BLaER1 treated with 17β-estradiol and CSF1 and Interleukin-3, amounts not matched to agents 10 nM and 100 nM (cell line): ENCODE measurements at regions not wholly inside any gene's neighbourhood (a gene's known extent, or its start where the extent isn't known, plus 50 kb on each side); places are given as distances from the start of the nearest gene placed in this dataset.

Experiments used
- H3K27ac ChIP-seq, 11 experiments: shearing (Covaris generic); formaldehyde crosslinking; 2 replicates each; pipeline ENCODE4 v1.8.1; 2022
- H3K27me3 ChIP-seq, 11 experiments: shearing (Covaris generic); formaldehyde crosslinking; 2 replicates each; pipeline ENCODE4 v1.8.1; 2022
- H3K36me3 ChIP-seq, 11 experiments: shearing (Covaris generic); formaldehyde crosslinking; 2 replicates each; pipeline ENCODE4 v1.8.1; 2022
- H3K4me1 ChIP-seq, 10 experiments: shearing (Covaris generic); formaldehyde crosslinking; 2 replicates each; pipeline ENCODE4 v1.8.1; 2022
- H3K4me2 ChIP-seq, 11 experiments: shearing (Covaris generic); formaldehyde crosslinking; 2 replicates each; pipeline ENCODE4 v1.8.1; 2022
- H3K4me3 ChIP-seq, 10 experiments: shearing (Covaris generic); formaldehyde crosslinking; 2 replicates each; pipeline ENCODE4 v1.8.1; 2022
- H3K9ac ChIP-seq, 11 experiments: shearing (Covaris generic); formaldehyde crosslinking; 2 replicates each; pipeline ENCODE4 v1.8.1; 2022
- H3K9me3 ChIP-seq, 11 experiments: shearing (Covaris generic); formaldehyde crosslinking; replicated peaks in 1 of 11; 2 replicates each; pipeline ENCODE4 v1.8.1; 2022
- H4K20me1 ChIP-seq, 11 experiments: shearing (Covaris generic); formaldehyde crosslinking; 2 replicates each; pipeline ENCODE4 v1.8.1; 2022
- Cebpa-rat ChIP-seq, 11 experiments: shearing (Covaris generic); IDR thresholded peaks; 2 replicates each; pipeline ENCODE4 v1.8.1; 2022

GRCh38 chr4:13207226-13207625 lies 276.9 kb downstream of the RAB28 start:
- no peaks in the 10 kb centered on the region for H3K27me3 ChIP-seq
- H4K20me1 ChIP-seq = no peaks in the 10 kb centered on the region
- H3K4me2 ChIP-seq = no peak overlapping the region
- H3K27ac ChIP-seq = no peak overlapping the region
- H3K36me3 ChIP-seq = no peaks in the 10 kb centered on the region
- H3K9ac ChIP-seq = no peak overlapping the region
- no peak for TF ChIP-seq Cebpa-rat (IDR thresholded peaks at IDR 0.05)
- H3K4me1 ChIP-seq = no peaks in the 10 kb centered on the region
- no peak overlapping the region for H3K4me3 ChIP-seq
- H3K9me3 ChIP-seq = no peaks in the 10 kb centered on the region

- Histone ChIP-seq H3K27ac (no peak overlapping the region), H3K4me1 (no peaks in the 10 kb centered on the region), H3K27me3 (no peaks in the 10 kb centered on the region), H3K36me3 (no peaks in the 10 kb centered on the region), H3K9me3 (no peaks in the 10 kb centered on the region), H3K4me2 (no peak overlapping the region), H4K20me1 (no peaks in the 10 kb centered on the region), H3K9ac (no peak overlapping the region), H3K4me3 (no peak overlapping the region)
- TF ChIP-seq Cebpa-rat (IDR thresholded peaks at IDR 0.05) = no peak
Observed at GRCh38 chr4:13203101-13203500, 281.0 kb downstream of the RAB28 start.

GRCh38 chr4:13202701-13203100 lies 281.4 kb downstream of the RAB28 start:
- Histone ChIP-seq H3K4me1 (no peaks in the 10 kb centered on the region), H3K27ac (no peak overlapping the region), H3K9me3 (no peaks in the 10 kb centered on the region), H3K9ac (no peak overlapping the region), H3K4me2 (no peak overlapping the region), H3K27me3 (no peaks in the 10 kb centered on the region), H3K4me3 (no peak overlapping the region), H4K20me1 (no peaks in the 10 kb centered on the region), H3K36me3 (no peaks in the 10 kb centered on the region)
- TF ChIP-seq Cebpa-rat (IDR thresholded peaks at IDR 0.05) = no peak

- Histone ChIP-seq H3K4me2 (no peak overlapping the region), H3K27ac (no peak overlapping the region), H3K9ac (no peak overlapping the region), H3K9me3 (no peaks in the 10 kb centered on the region), H3K36me3 (no peaks in the 10 kb centered on the region), H3K4me1 (no peaks in the 10 kb centered on the region), H4K20me1 (no peaks in the 10 kb centered on the region), H3K27me3 (no peaks in the 10 kb centered on the region), H3K4me3 (no peak overlapping the region)
- TF ChIP-seq Cebpa-rat (IDR thresholded peaks at IDR 0.05) = no peak
Observed at GRCh38 chr4:13201241-13201640, 282.9 kb downstream of the RAB28 start.

GRCh38 chr4:13196721-13197120 lies 287.4 kb downstream of the RAB28 start:
- Histone ChIP-seq H3K4me2 (no peak overlapping the region), H3K27ac (no peak overlapping the region), H3K9me3 (peaks cover 0 to 9% (median 4%) of the 10 kb centered on the region in 11 experiments; a peak in 8 of 22 replicates), H3K36me3 (no peaks in the 10 kb centered on the region; a peak in 1 of 22 replicates), H4K20me1 (no peaks in the 10 kb centered on the region), H3K27me3 (no peaks in the 10 kb centered on the region), H3K9ac (no peak overlapping the region), H3K4me3 (no peak overlapping the region), H3K4me1 (no peaks in the 10 kb centered on the region)
- TF ChIP-seq Cebpa-rat (IDR thresholded peaks at IDR 0.05) = no peak

GRCh38 chr4:13193662-13194061 lies 290.5 kb downstream of the RAB28 start:
- Histone ChIP-seq H3K9ac (no peak overlapping the region), H3K4me1 (peaks cover 0 to 8% (median 5%) of the 10 kb centered on the region in 10 experiments; a peak in 6 of 20 replicates), H3K27me3 (no peaks in the 10 kb centered on the region), H3K4me2 (no peak overlapping the region), H3K27ac (no peak overlapping the region), H3K36me3 (no peaks in the 10 kb centered on the region; a peak in 1 of 22 replicates), H3K9me3 (peaks cover 0 to 9% (median 4%) of the 10 kb centered on the region in 11 experiments; a peak in 8 of 22 replicates), H4K20me1 (no peaks in the 10 kb centered on the region), H3K4me3 (no peak overlapping the region)
- no peak for TF ChIP-seq Cebpa-rat (IDR thresholded peaks at IDR 0.05)

GRCh38 chr4:13190093-13190721 lies 293.9 kb downstream of the RAB28 start:
- H3K27ac ChIP-seq = no peak overlapping the region
- TF ChIP-seq Cebpa-rat (IDR thresholded peaks at IDR 0.05) = no peak
- peaks cover 0 to 8% (median 5%) of the 10 kb centered on the region in 10 experiments; a peak in 6 of 20 replicates for H3K4me1 ChIP-seq
- H3K4me2 ChIP-seq = peak overlapping the region in 4 of 11 experiments; percentile 11 to 27 (median 13); a peak in 2 of 22 replicates
- H3K36me3 ChIP-seq = no peaks in the 10 kb centered on the region; a peak in 1 of 22 replicates
- no peak overlapping the region for H3K9ac ChIP-seq
- H3K27me3 ChIP-seq = no peaks in the 10 kb centered on the region
- no peaks in the 10 kb centered on the region for H4K20me1 ChIP-seq
- H3K9me3 ChIP-seq = peaks cover 0 to 13% (median 4%) of the 10 kb centered on the region in 11 experiments; a peak in 9 of 22 replicates
- no peak overlapping the region for H3K4me3 ChIP-seq

GRCh38 chr4:13184199-13184598 lies 299.9 kb downstream of the RAB28 start:
- Histone ChIP-seq H3K9me3 (peaks cover 0 to 13% (median 0%) of the 10 kb centered on the region in 11 experiments; a peak in 3 of 22 replicates), H3K27me3 (no peaks in the 10 kb centered on the region), H3K4me2 (no peak overlapping the region), H3K36me3 (no peaks in the 10 kb centered on the region), H3K4me3 (no peak overlapping the region), H4K20me1 (no peaks in the 10 kb centered on the region), H3K4me1 (no peaks in the 10 kb centered on the region), H3K27ac (no peak overlapping the region), H3K9ac (no peak overlapping the region)
- TF ChIP-seq Cebpa-rat (IDR thresholded peaks at IDR 0.05) = no peak

GRCh38 chr4:13182133-13182532 lies 302.0 kb downstream of the RAB28 start:
- peaks cover 0 to 13% (median 0%) of the 10 kb centered on the region in 11 experiments; a peak in 3 of 22 replicates for H3K9me3 ChIP-seq
- TF ChIP-seq Cebpa-rat (IDR thresholded peaks at IDR 0.05) = no peak
- H3K4me2 ChIP-seq = no peak overlapping the region
- H4K20me1 ChIP-seq = no peaks in the 10 kb centered on the region
- H3K36me3 ChIP-seq = no peaks in the 10 kb centered on the region
- no peak overlapping the region for H3K9ac ChIP-seq
- H3K27ac ChIP-seq = no peak overlapping the region
- no peaks in the 10 kb centered on the region for H3K27me3 ChIP-seq
- H3K4me3 ChIP-seq = no peak overlapping the region
- H3K4me1 ChIP-seq = no peaks in the 10 kb centered on the region

- no peaks in the 10 kb centered on the region for H4K20me1 ChIP-seq
- no peak overlapping the region for H3K9ac ChIP-seq
- H3K27me3 ChIP-seq = no peaks in the 10 kb centered on the region
- H3K4me1 ChIP-seq = no peaks in the 10 kb centered on the region
- no peaks in the 10 kb centered on the region for H3K36me3 ChIP-seq
- no peak overlapping the region for H3K4me3 ChIP-seq
- no peak for TF ChIP-seq Cebpa-rat (IDR thresholded peaks at IDR 0.05)
- no peak overlapping the region for H3K4me2 ChIP-seq
- peaks cover 0 to 13% (median 0%) of the 10 kb centered on the region in 11 experiments; a peak in 3 of 22 replicates for H3K9me3 ChIP-seq
- H3K27ac ChIP-seq = no peak overlapping the region
Observed at GRCh38 chr4:13181681-13182080, 302.5 kb downstream of the RAB28 start.
